Osteoblast (primary cell): ENCODE measurements at regions not wholly inside any gene's neighbourhood (a gene's known extent, or its start where the extent isn't known, plus 50 kb on each side); places are given as distances from the start of the nearest gene placed in this dataset.

Experiments used
- DNase-seq: peaks from one replicate; pipeline ENCODE4 v3.0.0; 2011; ENCODE audit warnings: low spot score, mixed read lengths; ENCODE audit not compliant: insufficient read length; ENCODE audit errors: missing footprints
- H2AFZ ChIP-seq: 2 replicates; pipeline ENCODE4 v1.6.0; 2011; ENCODE audit warnings: mild to moderate bottlenecking, low read length
- H3K27ac ChIP-seq: 2 replicates; pipeline ENCODE4 v1.5.1; 2011; ENCODE audit warnings: mild to moderate bottlenecking, low read depth, low read length, moderate library complexity
- H3K27me3 ChIP-seq: 2 replicates; pipeline ENCODE4 v1.6.0; 2012; ENCODE audit warnings: mild to moderate bottlenecking, control low read depth, inconsistent platforms, low read length, moderate library complexity; ENCODE audit not compliant: insufficient read depth
- H3K36me3 ChIP-seq: 2 replicates; pipeline ENCODE4 v1.5.1; 2011; ENCODE audit warnings: mild to moderate bottlenecking, low read length, control low read depth, moderate library complexity; ENCODE audit not compliant: insufficient read depth
- H3K4me1 ChIP-seq: 2 replicates; pipeline ENCODE4 v1.5.1; 2011; ENCODE audit warnings: mild to moderate bottlenecking, low read length, control low read depth, moderate library complexity; ENCODE audit not compliant: insufficient read depth
- H3K4me2 ChIP-seq: 2 replicates; pipeline ENCODE4 v1.6.0; 2011; ENCODE audit warnings: mild to moderate bottlenecking, low read length; ENCODE audit not compliant: insufficient read depth
- H3K4me3 ChIP-seq: fragments of 200-600 bp; sonication (generic); 3 replicates; pipeline ENCODE4 v1.5.1; 2012; ENCODE audit warnings: mild to moderate bottlenecking, low read length, inconsistent platforms; ENCODE audit not compliant: insufficient read depth
- H3K79me2 ChIP-seq: 2 replicates; pipeline ENCODE4 v1.6.0; 2012; ENCODE audit warnings: mild to moderate bottlenecking, low read length, control low read depth, inconsistent platforms; ENCODE audit not compliant: insufficient read depth
- H3K9me3 ChIP-seq: 2 replicates; pipeline ENCODE4 v1.5.1; 2011; ENCODE audit warnings: low read depth, low read length, control low read depth
- H4K20me1 ChIP-seq: 2 replicates; pipeline ENCODE4 v1.6.0; 2012; ENCODE audit warnings: mild to moderate bottlenecking, low read length, control low read depth; ENCODE audit not compliant: insufficient read depth
- CTCF ChIP-seq: IDR thresholded peaks from 2 replicates; pipeline ENCODE4 v1.5.1; 2011; ENCODE audit warnings: mild to moderate bottlenecking, low read depth, low read length, moderate library complexity; ENCODE audit errors: extremely low read depth

- H3K79me2 ChIP-seq = no peaks in the 10 kb centered on the region
- no peak for TF ChIP-seq CTCF
- H4K20me1 ChIP-seq = no peaks in the 10 kb centered on the region
- peak; percentile 73 for DNase-seq
- no peak overlapping the region for H2AFZ ChIP-seq
- peaks cover 10% of the 10 kb centered on the region for H3K27me3 ChIP-seq
- H3K27ac ChIP-seq = no peak overlapping the region
- no peak overlapping the region for H3K4me3 ChIP-seq
- H3K4me2 ChIP-seq = no peak overlapping the region
- H3K9me3 ChIP-seq = no peaks in the 10 kb centered on the region
- H3K36me3 ChIP-seq = no peaks in the 10 kb centered on the region
- H3K4me1 ChIP-seq = peaks cover 21% of the 10 kb centered on the region
These were observed 75.9 kb downstream of the COQ2 start for GRCh38 chr4:83208371-83209365.

- DNase-seq = no peak
- Histone ChIP-seq H3K4me1 (peaks cover 21% of the 10 kb centered on the region), H3K27me3 (peaks cover 10% of the 10 kb centered on the region), H3K36me3 (no peaks in the 10 kb centered on the region), H3K27ac (no peak overlapping the region), H2AFZ (no peak overlapping the region), H3K4me2 (peak overlapping the region; percentile 22), H4K20me1 (no peaks in the 10 kb centered on the region), H3K4me3 (no peak overlapping the region), H3K9me3 (no peaks in the 10 kb centered on the region), H3K79me2 (no peaks in the 10 kb centered on the region)
- no peak for TF ChIP-seq CTCF
These were observed 77.0 kb downstream of the COQ2 start for GRCh38 chr4:83207497-83208101.

GRCh38 chr4:83205760-83206159 lies 78.8 kb downstream of the COQ2 start:
- Histone ChIP-seq H3K4me3 (no peak overlapping the region), H3K27ac (no peak overlapping the region), H3K4me1 (peaks cover 21% of the 10 kb centered on the region), H4K20me1 (no peaks in the 10 kb centered on the region), H2AFZ (no peak overlapping the region), H3K4me2 (no peak overlapping the region), H3K27me3 (peaks cover 10% of the 10 kb centered on the region), H3K9me3 (no peaks in the 10 kb centered on the region), H3K36me3 (no peaks in the 10 kb centered on the region), H3K79me2 (no peaks in the 10 kb centered on the region)
- no peak for DNase-seq
- no peak for TF ChIP-seq CTCF

- Histone ChIP-seq H2AFZ (no peak overlapping the region), H3K4me2 (no peak overlapping the region), H3K9me3 (no peaks in the 10 kb centered on the region), H3K4me3 (no peak overlapping the region), H3K4me1 (peaks cover 21% of the 10 kb centered on the region), H3K36me3 (no peaks in the 10 kb centered on the region), H3K27ac (no peak overlapping the region), H3K79me2 (no peaks in the 10 kb centered on the region), H4K20me1 (no peaks in the 10 kb centered on the region), H3K27me3 (peaks cover 10% of the 10 kb centered on the region)
- DNase-seq = no peak
- no peak for TF ChIP-seq CTCF
These were observed 79.9 kb downstream of the COQ2 start for GRCh38 chr4:83204731-83205130.
